HCT116 (cell line): ENCODE measurements at regions not wholly inside any gene's neighbourhood (a gene's known extent, or its start where the extent isn't known, plus 50 kb on each side); places are given as distances from the start of the nearest gene placed in this dataset.

Experiments used
- ATAC-seq: fragments of 200-7000 bp; cut with Tn5 transposase; 2 replicates; pipeline ENCODE4 v1.9.1; 2020; ENCODE audit warnings: mild to moderate bottlenecking, moderate library complexity
- BruUV-seq: library from RNA; stranded (reverse); fragments of 400-500 nt; replicated peaks from 2 replicates; lab custom pipeline; 2021; lab: Mats Ljungman, UMichigan
- CTCF ChIA-PET: fragments of 300-600 bp; sonication (Branson Sonifier 250); formaldehyde crosslinking; loops from one replicate; lab custom pipeline; 2021; ENCODE audit warnings: antibody characterized with exemption; lab: Charles Lee
- POLR2A ChIA-PET: fragments of 300-600, 350-600 bp; sonication (Branson Sonifier 250); formaldehyde crosslinking; loops from one replicate; lab custom pipeline; 2021; ENCODE audit warnings: antibody characterized with exemption; lab: Charles Lee
- RAD21 ChIA-PET, 2 experiments: fragments of 300-600 bp; sonication (Branson Sonifier 250); formaldehyde crosslinking; loops; one replicate each; lab custom pipeline; 2023; ENCODE audit warnings: low total read pairs in 2 of 2; ENCODE audit not compliant: uncharacterized antibody in 2 of 2, unreplicated experiment in 2 of 2, low non-redundant PET in 1 of 2; lab: Charles Lee
- DNase-seq: peaks from one replicate; pipeline ENCODE4 v3.0.0-alpha.2; 2010; ENCODE audit warnings: low read depth, low spot score
- H2AFZ ChIP-seq: fragments of 200-600 bp; shearing (Covaris generic), sonication (generic); 2 replicates; pipeline ENCODE4 v1.6.1; 2017; ENCODE audit warnings: low read depth, mixed run types, mixed read lengths, antibody characterized with exemption, low read length; ENCODE audit not compliant: poor library complexity, severe bottlenecking
- H3K27ac ChIP-seq: 2 replicates; pipeline ENCODE4 v1.5.1; 2012; ENCODE audit warnings: low read depth, low read length
- H3K27me3 ChIP-seq: fragments of 200-600 bp; sonication (generic); 2 replicates; pipeline ENCODE4 v1.6.1; 2016; ENCODE audit warnings: mixed run types, low read length, mixed read lengths; ENCODE audit not compliant: insufficient read depth
- H3K36me3 ChIP-seq, 2 experiments: fragments of 200-500 bp in 1 of 2; fragments of 200-600 bp in 1 of 2; sonication (Bioruptor generic) in 1 of 2; sonication (generic) in 1 of 2; 2 replicates each; pipeline versions ENCODE4 v1.5.1 to v1.6.1; 2014 to 2016; ENCODE audit warnings: low read length in 2 of 2, inconsistent platforms in 1 of 2, mixed read lengths in 1 of 2, mixed run types in 1 of 2; ENCODE audit not compliant: insufficient read depth in 2 of 2, control insufficient read depth in 1 of 2
- H3K4me1 ChIP-seq, 2 experiments: fragments of 200-600 bp in 1 of 2; sonication (generic) in 1 of 2; 2 replicates each; pipeline versions ENCODE4 v1.5.1 to v1.6.1; 2012 to 2017; ENCODE audit warnings: low read length in 2 of 2, inconsistent platforms in 1 of 2, mild to moderate bottlenecking in 1 of 2, mixed read lengths in 1 of 2, mixed run types in 1 of 2, moderate library complexity in 1 of 2; ENCODE audit not compliant: insufficient read depth in 2 of 2, control insufficient read depth in 1 of 2
- H3K4me2 ChIP-seq: fragments of 200-600 bp; sonication (generic); 2 replicates; pipeline ENCODE4 v1.6.1; 2017; ENCODE audit warnings: mixed run types, low read length, mixed read lengths
- H3K4me3 ChIP-seq, 2 experiments: fragments of 200-600 bp in 1 of 2; sonication (generic) in 1 of 2; replicated peaks in 1 of 2; 2 replicates each; pipeline ENCODE4 v1.5.1; 2011 to 2016; ENCODE audit warnings: low read length in 2 of 2, control low read depth in 1 of 2, low read depth in 1 of 2, mild to moderate bottlenecking in 1 of 2, mixed read lengths in 1 of 2, mixed run types in 1 of 2
- H3K79me2 ChIP-seq: fragments of 200-600 bp; sonication (generic); 2 replicates; pipeline ENCODE4 v1.6.1; 2017; ENCODE audit warnings: mild to moderate bottlenecking, mixed run types, low read length, moderate library complexity, mixed read lengths; ENCODE audit not compliant: insufficient read depth
- H3K9ac ChIP-seq: fragments of 200-600 bp; sonication (generic); 2 replicates; pipeline ENCODE4 v1.6.1; 2016; ENCODE audit warnings: low read length, mixed read lengths
- H3K9me2 ChIP-seq: fragments of 200-600 bp; sonication (generic), shearing (Covaris generic); 2 replicates; pipeline ENCODE4 v1.6.1; 2017; ENCODE audit warnings: mixed run types, mild to moderate bottlenecking, moderate library complexity; ENCODE audit not compliant: insufficient read depth
- H3K9me3 ChIP-seq, 2 experiments: fragments of 200-500 bp in 1 of 2; fragments of 200-600 bp in 1 of 2; sonication (Bioruptor generic) in 1 of 2; sonication (generic) in 1 of 2; 2 replicates each; pipeline ENCODE4 v1.6.1; 2014 to 2017; ENCODE audit warnings: low read length in 2 of 2, mixed read lengths in 2 of 2, inconsistent platforms in 1 of 2, low read depth in 1 of 2, mild to moderate bottlenecking in 1 of 2, mixed run types in 1 of 2, moderate library complexity in 1 of 2; ENCODE audit not compliant: control insufficient read depth in 1 of 2, insufficient read depth in 1 of 2
- H4K20me1 ChIP-seq: fragments of 200-600 bp; sonication (generic), shearing (Covaris generic); 2 replicates; pipeline ENCODE4 v1.6.1; 2017; ENCODE audit warnings: mixed run types, mild to moderate bottlenecking, moderate library complexity; ENCODE audit not compliant: insufficient read depth
- ATF3 ChIP-seq: IDR thresholded peaks from 2 replicates; pipeline ENCODE4 v1.6.1; 2012
- CEBPB ChIP-seq: IDR thresholded peaks from 2 replicates; pipeline ENCODE4 v1.6.1; 2012; ENCODE audit warnings: low read depth
- CTCF ChIP-seq, 3 experiments: fragments of 200-600 bp in 1 of 3; sonication (generic) in 1 of 3; IDR thresholded peaks in 2 of 3; conservative IDR thresholded peaks in 1 of 3; 2 replicates each; pipeline ENCODE4 v1.5.1; 2012 to 2017; ENCODE audit warnings: low read depth in 2 of 3, low read length in 2 of 3, antibody characterized with exemption in 1 of 3, borderline replicate concordance in 1 of 3, control low read depth in 1 of 3, mild to moderate bottlenecking in 1 of 3, mixed read lengths in 1 of 3, mixed run types in 1 of 3, moderate library complexity in 1 of 3; ENCODE audit not compliant: insufficient read depth in 1 of 3
- EGR1 ChIP-seq: IDR thresholded peaks from 2 replicates; pipeline ENCODE4 v1.6.1; 2012; ENCODE audit warnings: low read depth
- ELF1 ChIP-seq: IDR thresholded peaks from 2 replicates; pipeline ENCODE4 v1.6.1; 2012; ENCODE audit warnings: low read depth, borderline replicate concordance
- EZH2 ChIP-seq: fragments of 200-600 bp; sonication (generic); IDR thresholded peaks from 2 replicates; pipeline ENCODE4 v1.6.1; 2017; ENCODE audit warnings: antibody characterized with exemption, mixed run types
- EZH2phosphoT487 ChIP-seq: fragments of 200-600 bp; IDR thresholded peaks from 2 replicates; pipeline ENCODE4 v1.6.1; 2018; ENCODE audit warnings: antibody characterized with exemption, borderline replicate concordance
- FOSL1 ChIP-seq: IDR thresholded peaks from 2 replicates; pipeline ENCODE4 v1.6.1; 2012; ENCODE audit warnings: low read depth
- JUND ChIP-seq: IDR thresholded peaks from 2 replicates; pipeline ENCODE4 v1.6.1; 2012
- POLR2A ChIP-seq: IDR thresholded peaks from 2 replicates; pipeline ENCODE4 v1.7.0; 2011; ENCODE audit warnings: borderline replicate concordance; ENCODE audit not compliant: insufficient read depth, insufficient read length; ENCODE audit errors: extremely low read depth
- POLR2AphosphoS5 ChIP-seq: IDR thresholded peaks from 2 replicates; pipeline ENCODE4 v1.6.1; 2011; ENCODE audit warnings: mild to moderate bottlenecking, low read depth, low read length, moderate library complexity
- RAD21 ChIP-seq: IDR thresholded peaks from 2 replicates; pipeline ENCODE4 v1.6.1; 2012; ENCODE audit warnings: low read depth, mild to moderate bottlenecking
- SIN3A ChIP-seq: IDR thresholded peaks from 2 replicates; pipeline ENCODE4 v1.6.1; 2012; ENCODE audit warnings: low read depth
- SRF ChIP-seq: IDR thresholded peaks from 2 replicates; pipeline ENCODE4 v1.6.1; 2012; ENCODE audit warnings: low read depth
- TCF7L2 ChIP-seq: IDR thresholded peaks from 2 replicates; pipeline ENCODE4 v1.7.0; 2011; ENCODE audit warnings: borderline replicate concordance, inconsistent platforms; ENCODE audit not compliant: insufficient read depth, insufficient read length; ENCODE audit errors: extremely low read depth
- YY1 ChIP-seq: IDR thresholded peaks from 2 replicates; pipeline ENCODE4 v1.6.1; 2011; ENCODE audit warnings: low read length, low read depth, moderate library complexity, mild to moderate bottlenecking; ENCODE audit not compliant: insufficient replicate concordance; ENCODE audit errors: extremely low read depth
- ZFX ChIP-seq: fragments of 450-650 bp; IDR thresholded peaks from 2 replicates; pipeline ENCODE4 v1.6.1; 2017
- intact Hi-C: fragments of 100-400 bp; cut with micrococcal nuclease; formaldehyde crosslinking; loops from 2 replicates; pipeline ENCODE4 v1.10.0; 2022
- TF ChIP-seq, protein P1 (sequence below): IDR thresholded peaks from 2 replicates; pipeline ENCODE4 v1.6.1; 2012; ENCODE audit warnings: low read depth

GRCh38 chr13:58876473-58876872 lies 1244.9 kb downstream of the PCDH17 start:
- H3K4me1 ChIP-seq: no peaks in the 10 kb centered on the region
- no peak overlapping the region for H3K4me3 ChIP-seq
- ChIA-PET RAD21 (no interaction called here), POLR2A (no interaction called here), CTCF (no interaction called here)
- no peaks in the 10 kb centered on the region for H3K79me2 ChIP-seq
- DNase-seq (no peak), ATAC-seq (no peak)
- BruUV-seq: no TSS peak
- intact Hi-C loops: no loop called here
- H3K27me3 ChIP-seq: no peaks in the 10 kb centered on the region
- no peak overlapping the region for H3K9ac ChIP-seq
- TF ChIP-seq CTCF (IDR thresholded peaks at IDR 0.05 in 2 of 3, conservative IDR thresholded peaks at IDR 0.05 in 1 of 3; ENCODE audit: borderline replicate concordance in 1 of 3, insufficient read depth in 1 of 3, low read depth in 2 of 3, low read length in 2 of 3) (no peak), CEBPB (no peak), RAD21 (no peak), ZFX (no peak), FOSL1 (no peak), SRF (no peak), EZH2 (no peak), SIN3A (no peak), JUND (no peak), POLR2A (no peak), YY1 (no peak), ELF1 (no peak), POLR2AphosphoS5 (no peak), EZH2phosphoT487 (no peak), EGR1 (no peak), ATF3 (no peak), TCF7L2 (no peak)
- TF ChIP-seq, protein P1, sequence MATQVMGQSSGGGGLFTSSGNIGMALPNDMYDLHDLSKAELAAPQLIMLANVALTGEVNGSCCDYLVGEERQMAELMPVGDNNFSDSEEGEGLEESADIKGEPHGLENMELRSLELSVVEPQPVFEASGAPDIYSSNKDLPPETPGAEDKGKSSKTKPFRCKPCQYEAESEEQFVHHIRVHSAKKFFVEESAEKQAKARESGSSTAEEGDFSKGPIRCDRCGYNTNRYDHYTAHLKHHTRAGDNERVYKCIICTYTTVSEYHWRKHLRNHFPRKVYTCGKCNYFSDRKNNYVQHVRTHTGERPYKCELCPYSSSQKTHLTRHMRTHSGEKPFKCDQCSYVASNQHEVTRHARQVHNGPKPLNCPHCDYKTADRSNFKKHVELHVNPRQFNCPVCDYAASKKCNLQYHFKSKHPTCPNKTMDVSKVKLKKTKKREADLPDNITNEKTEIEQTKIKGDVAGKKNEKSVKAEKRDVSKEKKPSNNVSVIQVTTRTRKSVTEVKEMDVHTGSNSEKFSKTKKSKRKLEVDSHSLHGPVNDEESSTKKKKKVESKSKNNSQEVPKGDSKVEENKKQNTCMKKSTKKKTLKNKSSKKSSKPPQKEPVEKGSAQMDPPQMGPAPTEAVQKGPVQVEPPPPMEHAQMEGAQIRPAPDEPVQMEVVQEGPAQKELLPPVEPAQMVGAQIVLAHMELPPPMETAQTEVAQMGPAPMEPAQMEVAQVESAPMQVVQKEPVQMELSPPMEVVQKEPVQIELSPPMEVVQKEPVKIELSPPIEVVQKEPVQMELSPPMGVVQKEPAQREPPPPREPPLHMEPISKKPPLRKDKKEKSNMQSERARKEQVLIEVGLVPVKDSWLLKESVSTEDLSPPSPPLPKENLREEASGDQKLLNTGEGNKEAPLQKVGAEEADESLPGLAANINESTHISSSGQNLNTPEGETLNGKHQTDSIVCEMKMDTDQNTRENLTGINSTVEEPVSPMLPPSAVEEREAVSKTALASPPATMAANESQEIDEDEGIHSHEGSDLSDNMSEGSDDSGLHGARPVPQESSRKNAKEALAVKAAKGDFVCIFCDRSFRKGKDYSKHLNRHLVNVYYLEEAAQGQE: no peak
- H2AFZ ChIP-seq: no peak overlapping the region
- H3K36me3 ChIP-seq: no peaks in the 10 kb centered on the region
- no peak overlapping the region for H3K27ac ChIP-seq
- H3K4me2 ChIP-seq: no peak overlapping the region
- no peaks in the 10 kb centered on the region for H4K20me1 ChIP-seq
- H3K9me2 ChIP-seq: no peaks in the 10 kb centered on the region
- H3K9me3 ChIP-seq: peaks cover 3 to 48% of the 10 kb centered on the region in 2 experiments; a peak in 2 of 4 replicates
